DND-41 (cell line): ENCODE measurements at regions not wholly inside any gene's neighbourhood (a gene's known extent, or its start where the extent isn't known, plus 50 kb on each side); places are given as distances from the start of the nearest gene placed in this dataset.

Experiments used
- ATAC-seq: fragments of 200-7000 bp; cut with Tn5 transposase; 3 replicates; pipeline ENCODE4 v1.9.1; 2021; ENCODE audit warnings: low read depth; ENCODE audit not compliant: insufficient read depth
- DNase-seq: peaks from one replicate; pipeline ENCODE4 v3.0.0-alpha.2; 2020
- H2AFZ ChIP-seq: 2 replicates; pipeline ENCODE4 v1.6.0; 2012; ENCODE audit warnings: low read depth, low read length
- H3K27ac ChIP-seq: 2 replicates; pipeline ENCODE4 v1.5.1; 2012; ENCODE audit warnings: low read length, inconsistent platforms
- H3K27me3 ChIP-seq: fragments of 200-600 bp; sonication (generic); 2 replicates; pipeline ENCODE4 v1.6.0; 2012; ENCODE audit warnings: low read length, mild to moderate bottlenecking, inconsistent platforms; ENCODE audit not compliant: insufficient read depth, poor library complexity
- H3K36me3 ChIP-seq: 2 replicates; pipeline ENCODE4 v1.5.1; 2012; ENCODE audit warnings: low read length, inconsistent platforms; ENCODE audit not compliant: insufficient read depth
- H3K4me1 ChIP-seq: 2 replicates; pipeline ENCODE4 v1.5.1; 2012; ENCODE audit warnings: mild to moderate bottlenecking, low read length; ENCODE audit not compliant: insufficient read depth
- H3K4me2 ChIP-seq: 2 replicates; pipeline ENCODE4 v1.6.0; 2012; ENCODE audit warnings: mild to moderate bottlenecking, moderate library complexity, low read length, inconsistent platforms; ENCODE audit not compliant: insufficient read depth
- H3K4me3 ChIP-seq, 2 experiments: fragments of 200-600 bp in 1 of 2; shearing (Covaris generic) in 1 of 2; 2 replicates each; pipeline ENCODE4 v1.5.1; 2012 to 2016; ENCODE audit warnings: inconsistent platforms in 2 of 2, low read length in 2 of 2, mild to moderate bottlenecking in 2 of 2, low read depth in 1 of 2, moderate library complexity in 1 of 2
- H3K79me2 ChIP-seq: 2 replicates; pipeline ENCODE4 v1.6.0; 2012; ENCODE audit warnings: low read length, inconsistent platforms; ENCODE audit not compliant: insufficient read depth
- H3K9ac ChIP-seq: 2 replicates; pipeline ENCODE4 v1.6.0; 2012; ENCODE audit warnings: low read depth, mild to moderate bottlenecking, inconsistent platforms, low read length, moderate library complexity
- H3K9me3 ChIP-seq: 2 replicates; pipeline ENCODE4 v1.5.1; 2012; ENCODE audit warnings: low read length, moderate library complexity, mild to moderate bottlenecking, inconsistent platforms; ENCODE audit not compliant: insufficient read depth, severe bottlenecking
- H4K20me1 ChIP-seq: 2 replicates; pipeline ENCODE4 v1.6.0; 2012; ENCODE audit warnings: low read length; ENCODE audit not compliant: insufficient read depth
- CTCF ChIP-seq: IDR thresholded peaks from 2 replicates; pipeline ENCODE4 v1.5.1; 2012; ENCODE audit warnings: borderline replicate concordance, low read length, moderate library complexity, mild to moderate bottlenecking; ENCODE audit not compliant: poor library complexity, severe bottlenecking; ENCODE audit errors: extremely low read depth
- EZH2 ChIP-seq: IDR thresholded peaks from 3 replicates; pipeline ENCODE4 v1.6.1; 2012; ENCODE audit warnings: borderline replicate concordance, low read depth, mild to moderate bottlenecking, moderate library complexity, low read length, inconsistent platforms; ENCODE audit not compliant: severe bottlenecking

- Histone ChIP-seq H3K4me3 (no peak overlapping the region), H2AFZ (no peak overlapping the region), H3K79me2 (no peaks in the 10 kb centered on the region), H3K9me3 (no peaks in the 10 kb centered on the region), H3K9ac (no peak overlapping the region), H3K27ac (no peak overlapping the region), H3K4me1 (no peaks in the 10 kb centered on the region), H4K20me1 (no peaks in the 10 kb centered on the region; the same call in 1 of the 2 replicates), H3K27me3 (no peaks in the 10 kb centered on the region), H3K36me3 (no peaks in the 10 kb centered on the region), H3K4me2 (no peak overlapping the region)
- ATAC-seq (no peak), DNase-seq (no peak)
- TF ChIP-seq CTCF (no peak), EZH2 (no peak)
Measured at GRCh38 chr22:49486225-49486624, 341.4 kb downstream of the BRD1 start.

GRCh38 chr22:49483946-49484345 is 343.7 kb downstream of the BRD1 start:
- Histone ChIP-seq H3K4me1 (no peaks in the 10 kb centered on the region), H3K27me3 (no peaks in the 10 kb centered on the region), H3K4me2 (no peak overlapping the region), H3K9me3 (no peaks in the 10 kb centered on the region), H3K36me3 (no peaks in the 10 kb centered on the region), H3K79me2 (no peaks in the 10 kb centered on the region), H4K20me1 (no peaks in the 10 kb centered on the region; the same call in 1 of the 2 replicates), H2AFZ (no peak overlapping the region), H3K4me3 (no peak overlapping the region), H3K27ac (no peak overlapping the region), H3K9ac (no peak overlapping the region)
- TF ChIP-seq CTCF (no peak), EZH2 (no peak)
- no peak for DNase-seq
- no peak for ATAC-seq

- H3K79me2 ChIP-seq: no peaks in the 10 kb centered on the region
- no peak overlapping the region for H3K27ac ChIP-seq
- no peak for DNase-seq
- H3K36me3 ChIP-seq: no peaks in the 10 kb centered on the region
- TF ChIP-seq CTCF (no peak), EZH2 (no peak)
- H3K9me3 ChIP-seq: no peaks in the 10 kb centered on the region
- ATAC-seq: no peak
- H3K4me3 ChIP-seq: no peak overlapping the region
- no peak overlapping the region for H3K9ac ChIP-seq
- no peaks in the 10 kb centered on the region for H4K20me1 ChIP-seq
- H3K27me3 ChIP-seq: no peaks in the 10 kb centered on the region
- no peaks in the 10 kb centered on the region for H3K4me1 ChIP-seq
- H3K4me2 ChIP-seq: no peak overlapping the region
- no peak overlapping the region for H2AFZ ChIP-seq
Measured at GRCh38 chr22:49483281-49483870, 344.3 kb downstream of the BRD1 start.
